AG04449 (cell line): ENCODE measurements at regions not wholly inside any gene's neighbourhood (a gene's known extent, or its start where the extent isn't known, plus 50 kb on each side); places are given as distances from the start of the nearest gene placed in this dataset.

ENCODE experiments used
- CTCF ChIA-PET: fragments of 350-600 bp; formaldehyde crosslinking; extraction: SDS; loops from one replicate; lab custom pipeline; 2021; ENCODE audit warnings: antibody characterized with exemption; lab: Yijun Ruan, JAX
- POLR2A ChIA-PET: fragments of 400-600, 350-600 bp; formaldehyde crosslinking; extraction: SDS; loops from one replicate; lab custom pipeline; 2020; ENCODE audit warnings: antibody characterized with exemption, inconsistent platforms; lab: Yijun Ruan, JAX
- DNase-seq: peaks from one replicate; pipeline ENCODE4 v3.0.0-alpha.2; 2010; ENCODE audit warnings: low read depth, low spot score
- H3K4me3 ChIP-seq: 2 replicates; pipeline ENCODE4 v1.5.1; 2011; ENCODE audit warnings: low read depth, mild to moderate bottlenecking, control low read depth, low read length
- CTCF ChIP-seq: IDR thresholded peaks from one replicate; pipeline ENCODE4 v1.5.1; 2011; ENCODE audit warnings: mild to moderate bottlenecking, moderate library complexity, low read length, control low read depth, inconsistent platforms; ENCODE audit not compliant: insufficient read depth; ENCODE audit errors: missing control alignments

DNA sequence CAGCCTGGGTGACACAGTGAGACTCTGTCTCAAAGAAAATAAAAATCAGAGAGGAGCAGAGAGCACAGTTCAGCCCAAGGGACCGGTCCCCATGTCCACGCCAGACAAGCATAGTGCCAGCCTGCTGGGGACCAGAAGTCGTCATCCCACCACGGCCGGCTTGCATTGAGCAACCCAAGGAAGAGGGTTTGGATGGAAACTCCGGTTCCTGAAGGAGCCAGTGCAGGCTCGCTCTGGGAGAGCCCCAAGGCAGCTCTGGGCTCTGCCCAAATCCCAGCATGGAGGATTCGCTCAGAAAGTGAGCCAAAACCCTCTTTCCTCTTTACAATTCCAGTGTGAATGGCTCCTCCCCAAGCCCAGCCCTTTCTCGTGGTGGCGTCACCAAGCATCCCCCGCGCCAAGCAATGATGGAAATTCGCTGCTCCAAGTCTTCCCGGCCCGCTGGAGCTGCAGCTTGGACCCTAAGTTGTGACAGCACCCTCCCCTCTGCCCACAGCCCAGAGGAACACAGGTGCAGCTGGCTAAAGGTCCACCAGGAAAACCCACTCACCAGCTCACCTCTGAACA, 64.1 kb upstream of the SLC25A33 start:
- ChIA-PET POLR2A (no interaction called here), CTCF (interaction anchor here (0.7 to 6.1 kb wide), 9 partner anchors 9 to 365 kb away, joined by 3 to 30 read pairs (median 8); no protein-coding TSS in a partner anchor)
- TF ChIP-seq CTCF, result no peak
- no peak overlapping the region for H3K4me3 ChIP-seq
- no peak for DNase-seq

- POLR2A ChIA-PET, result no interaction called here
- no peak for TF ChIP-seq CTCF
These were observed 62.3 kb upstream of the SLC25A33 start for GRCh38 chr1:9476790-9477463.

GRCh38 chr1:9477535-9477934, 61.7 kb upstream of the SLC25A33 start:
- POLR2A ChIA-PET, result no interaction called here
- CTCF ChIA-PET, result interaction anchor here (2.1 kb wide), 1 partner anchor 13 kb away, joined by 14 read pairs; no protein-coding TSS in a partner anchor
- H3K4me3 ChIP-seq, result no peak overlapping the region
- DNase-seq, result no peak
- no peak for TF ChIP-seq CTCF

More at GRCh38 chr1:9476790-9477463, 62.3 kb upstream of the SLC25A33 start:
- CTCF ChIA-PET, result interaction anchor here (1.0 to 2.3 kb wide), 3 partner anchors 13 to 203 kb away, joined by 3 to 14 read pairs (median 6); no protein-coding TSS in a partner anchor
- no peak overlapping the region for H3K4me3 ChIP-seq
- no peak for DNase-seq

GRCh38 chr1:9478021-9478420, 61.2 kb upstream of the SLC25A33 start:
- DNase-seq, result no peak
- TF ChIP-seq CTCF, result no peak
- ChIA-PET CTCF (no interaction called here), POLR2A (no interaction called here)
- H3K4me3 ChIP-seq, result no peak overlapping the region

- TF ChIP-seq CTCF, result no peak
- POLR2A ChIA-PET, result no interaction called here
- no peak for DNase-seq
- no peak overlapping the region for H3K4me3 ChIP-seq
- CTCF ChIA-PET, result interaction anchor here (1.2 to 5.3 kb wide), 4 partner anchors 11 to 204 kb away, joined by 3 to 50 read pairs (median 8); no protein-coding TSS in a partner anchor
These were observed 58.2 kb upstream of the SLC25A33 start for GRCh38 chr1:9481048-9481447.

- H3K4me3 ChIP-seq, result no peak overlapping the region
- CTCF ChIA-PET, result interaction anchor here (1.2 to 5.3 kb wide), 7 partner anchors 8 to 372 kb away, joined by 4 to 50 read pairs (median 11); no protein-coding TSS in a partner anchor
- DNase-seq, result no peak
- TF ChIP-seq CTCF, result no peak
- POLR2A ChIA-PET, result no interaction called here
These were observed 56.9 kb upstream of the SLC25A33 start for GRCh38 chr1:9482403-9482802.
